Umbilical cord (tissue), 1 donor: ENCODE measurements at regions not wholly inside any gene's neighbourhood (a gene's known extent, or its start where the extent isn't known, plus 50 kb on each side); places are given as distances from the start of the nearest gene placed in this dataset.

Experiments used
- DNase-seq: peaks from one replicate; pipeline ENCODE4 v3.0.0-alpha.2; 2015; ENCODE audit warnings: low spot score

DNA sequence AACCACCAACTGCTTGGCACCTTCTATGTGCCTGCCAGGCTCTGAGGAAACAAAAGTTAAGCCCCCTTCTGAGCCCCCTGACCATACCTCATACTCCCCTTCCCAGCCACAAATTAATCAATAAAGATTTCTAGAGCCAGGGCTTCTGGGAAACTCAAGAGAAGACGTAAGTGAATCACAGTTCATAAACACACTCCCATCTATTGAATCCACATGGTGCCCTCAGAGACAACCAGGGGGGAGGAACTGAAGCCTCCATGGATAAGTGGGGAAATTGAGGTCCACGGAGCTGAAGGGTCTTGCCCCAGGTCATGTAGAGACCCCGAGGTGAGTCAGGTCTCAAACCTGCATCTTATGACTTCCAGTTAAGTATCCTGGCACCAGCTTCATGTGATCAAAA, 150.6 kb downstream of the MN1 start:
- DNase-seq = no peak

DNA sequence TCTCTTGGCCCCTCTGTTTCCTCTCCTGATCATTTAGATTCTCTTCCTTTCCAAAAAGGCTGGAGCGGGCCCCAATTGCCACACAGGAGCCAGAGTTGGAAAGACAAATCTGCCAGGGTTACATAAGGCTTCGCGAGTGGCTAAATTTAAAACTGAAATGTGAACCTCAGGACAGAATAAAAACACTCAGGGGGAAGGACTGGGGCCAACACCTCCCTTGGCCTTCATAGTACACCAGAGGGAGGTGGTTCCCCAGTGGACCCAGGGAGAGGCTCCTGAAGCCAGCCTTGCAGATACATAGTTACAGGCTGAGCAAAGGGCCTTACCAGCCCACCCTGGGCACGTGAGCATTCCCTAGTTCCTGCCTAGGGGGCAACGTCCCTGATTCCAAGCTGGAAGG, 150.1 kb downstream of the MN1 start:
- DNase-seq = no peak

DNA sequence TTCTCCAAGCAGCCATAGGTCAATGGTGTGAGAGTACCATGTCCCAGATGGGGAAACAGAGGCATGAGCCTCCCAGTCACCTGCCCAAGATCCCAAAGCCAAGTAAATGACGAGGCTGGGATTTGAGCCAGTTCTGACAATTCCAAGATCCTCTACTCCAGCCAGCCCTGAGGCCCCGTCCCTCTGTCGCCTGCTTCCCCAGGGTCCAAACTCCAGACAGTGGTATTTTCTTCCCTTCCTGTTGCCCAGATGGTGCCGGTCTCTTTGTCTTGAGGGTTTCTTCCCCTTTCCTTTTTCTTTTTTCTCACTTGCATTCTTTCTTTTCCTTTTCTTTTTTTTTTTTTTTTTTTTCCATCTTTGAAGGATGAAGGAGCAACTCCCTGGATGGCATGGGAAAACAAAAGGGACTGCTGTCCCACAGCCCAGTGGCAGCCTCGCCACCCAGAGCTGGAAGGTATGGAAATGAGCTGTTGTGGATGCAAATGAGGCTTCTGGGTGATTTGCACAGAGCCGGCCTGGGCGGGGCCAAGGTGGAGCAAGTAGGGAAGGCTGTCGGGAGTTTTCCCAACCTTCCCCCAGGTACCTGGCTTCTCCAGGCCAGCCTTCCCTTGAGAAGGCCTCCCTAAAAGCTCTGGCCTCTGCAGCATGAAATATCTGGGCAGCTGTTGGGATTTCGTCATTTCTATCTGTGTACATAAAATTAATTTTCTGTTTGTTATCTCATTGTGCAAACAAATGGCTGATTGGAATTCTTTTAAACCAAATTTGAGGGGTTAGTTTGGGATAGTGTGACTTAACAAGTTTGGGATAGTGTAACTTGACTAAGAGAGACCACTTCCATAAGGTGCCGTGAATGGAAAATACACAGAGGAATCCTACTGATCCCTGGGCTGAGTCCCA, 146.8 kb downstream of the MN1 start:
- no peak for DNase-seq

DNA sequence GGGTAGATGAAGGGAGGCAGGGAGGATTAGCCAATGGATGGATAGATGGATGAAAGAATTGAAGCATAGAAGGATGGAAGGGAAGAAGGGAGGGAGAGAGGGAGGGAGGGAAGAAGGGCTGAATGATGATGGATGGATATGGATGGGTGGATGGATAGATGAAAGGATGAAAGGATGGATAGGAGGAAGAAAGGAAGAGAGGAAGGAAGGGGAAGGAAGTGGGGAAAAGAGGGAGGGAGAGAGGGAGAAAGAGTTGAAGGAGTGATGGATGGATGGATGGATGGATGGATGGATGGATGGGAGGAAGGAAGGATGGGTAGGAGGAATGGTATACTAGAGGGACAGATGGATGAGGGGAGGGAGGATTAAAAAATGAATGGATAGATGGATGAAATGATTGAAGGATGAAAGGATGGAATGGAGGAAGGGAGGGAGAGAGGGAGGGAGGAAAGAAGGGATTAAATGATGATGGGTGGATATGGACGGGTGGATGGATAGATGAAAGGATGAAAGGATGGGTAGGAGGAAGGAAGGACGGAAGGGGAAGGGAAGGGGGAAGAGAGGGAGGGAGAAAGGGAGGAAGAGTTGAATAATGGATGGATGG, 145.9 kb downstream of the MN1 start:
- DNase-seq = no peak

DNA sequence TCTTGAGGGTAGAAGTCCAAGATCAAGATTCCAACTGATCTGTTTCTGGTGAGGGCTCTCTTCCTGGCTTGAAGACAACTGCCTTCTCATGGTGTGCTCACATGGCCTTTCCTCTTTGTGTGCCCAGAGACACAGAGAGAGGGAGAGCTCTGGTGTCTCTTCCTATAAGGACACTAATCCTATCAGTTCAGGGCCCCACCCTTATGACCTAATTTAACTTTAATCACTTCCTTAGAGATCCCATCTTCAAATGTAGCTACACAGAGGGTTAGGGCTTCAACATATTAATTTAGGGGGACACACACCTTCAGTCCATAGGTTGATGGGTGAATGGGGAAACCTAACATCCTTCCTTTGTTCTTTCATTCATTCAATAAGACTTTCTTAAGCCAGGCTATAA, 144.6 kb downstream of the MN1 start:
- DNase-seq = no peak

DNA sequence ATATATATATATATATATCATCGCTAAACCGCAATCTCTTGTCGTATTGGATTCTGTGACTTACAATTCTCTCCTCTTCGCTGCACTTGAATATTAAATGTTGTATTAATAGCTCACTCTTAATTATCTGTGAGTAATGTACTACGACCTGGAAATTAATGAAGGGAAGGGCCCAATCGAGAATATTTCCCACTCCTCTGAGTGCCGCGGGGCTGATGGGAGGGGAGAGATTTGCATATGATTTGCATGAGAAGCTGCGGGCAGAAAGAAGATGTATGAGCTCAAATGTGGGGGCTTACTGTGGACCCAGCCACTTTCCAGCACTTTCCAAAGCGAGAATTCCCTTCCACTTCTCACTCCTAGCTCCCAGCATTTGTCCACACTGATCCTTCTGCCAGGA, 141.2 kb downstream of the MN1 start:
- no peak for DNase-seq

DNA sequence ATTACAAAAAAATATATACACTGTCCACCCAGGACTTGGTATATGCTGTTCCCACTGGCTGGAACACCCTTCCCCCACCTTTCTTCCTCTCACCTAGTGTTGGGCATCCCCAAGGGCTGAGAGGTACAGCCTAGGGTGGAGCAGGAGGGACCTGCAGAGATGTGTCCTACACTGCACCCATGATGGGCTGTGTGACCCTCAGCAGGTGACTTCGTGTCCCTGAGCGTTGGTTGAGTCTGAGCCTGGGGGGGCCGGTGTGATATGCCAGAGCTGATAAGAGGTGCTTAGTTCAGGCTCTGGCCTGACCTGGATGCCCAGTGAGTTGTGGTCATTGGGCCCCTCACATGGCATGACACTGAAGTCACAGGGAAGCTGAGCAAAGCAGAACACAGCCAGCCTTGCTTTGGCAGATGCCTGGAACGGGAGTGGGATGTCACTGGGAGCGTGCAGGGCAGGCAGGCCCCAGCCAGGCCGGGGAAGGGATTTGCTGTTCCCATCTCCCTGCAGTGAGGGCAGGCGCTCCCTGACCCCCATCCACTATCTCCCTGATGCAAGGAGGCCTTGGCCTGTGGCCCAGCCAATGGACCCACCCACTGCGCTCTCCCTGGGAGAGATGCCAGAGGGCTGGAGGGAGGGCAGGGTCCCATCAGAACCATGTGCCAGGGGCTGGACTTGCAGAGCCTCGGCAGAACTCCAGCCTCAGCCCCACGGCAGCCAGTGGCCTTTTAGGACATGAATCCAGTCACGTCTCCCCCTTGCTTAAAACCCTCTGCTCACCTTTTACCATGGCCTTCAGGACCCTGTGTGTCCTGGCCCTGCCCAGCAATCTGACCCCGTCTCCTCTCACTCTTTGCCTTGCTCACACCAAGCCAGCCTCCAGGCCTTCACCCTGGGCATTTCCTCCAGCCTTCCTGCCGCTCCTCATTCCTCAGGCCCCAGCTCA, 138.9 kb downstream of the MN1 start:
- DNase-seq = peak; percentile 97

DNA sequence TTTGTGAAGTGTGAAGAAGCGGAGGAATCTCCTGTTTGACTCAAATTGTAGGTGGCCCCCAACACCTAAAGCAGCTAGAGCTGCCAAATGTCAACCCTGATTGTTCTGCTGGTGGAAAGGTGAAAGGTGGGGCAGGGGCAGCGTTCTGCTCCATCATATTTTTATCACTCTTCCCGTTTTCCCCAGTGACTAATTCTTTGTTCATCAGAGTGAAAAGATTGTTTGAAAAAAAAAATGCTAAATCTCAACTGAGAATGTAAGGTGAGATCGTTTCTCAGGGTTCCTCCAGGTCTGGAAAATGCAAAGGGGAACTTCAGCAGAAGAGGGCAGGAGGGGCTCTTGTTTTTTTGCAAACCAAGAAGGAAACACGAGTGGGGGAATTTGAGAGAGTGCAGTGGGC, 137.7 kb downstream of the MN1 start:
- DNase-seq = no peak

DNA sequence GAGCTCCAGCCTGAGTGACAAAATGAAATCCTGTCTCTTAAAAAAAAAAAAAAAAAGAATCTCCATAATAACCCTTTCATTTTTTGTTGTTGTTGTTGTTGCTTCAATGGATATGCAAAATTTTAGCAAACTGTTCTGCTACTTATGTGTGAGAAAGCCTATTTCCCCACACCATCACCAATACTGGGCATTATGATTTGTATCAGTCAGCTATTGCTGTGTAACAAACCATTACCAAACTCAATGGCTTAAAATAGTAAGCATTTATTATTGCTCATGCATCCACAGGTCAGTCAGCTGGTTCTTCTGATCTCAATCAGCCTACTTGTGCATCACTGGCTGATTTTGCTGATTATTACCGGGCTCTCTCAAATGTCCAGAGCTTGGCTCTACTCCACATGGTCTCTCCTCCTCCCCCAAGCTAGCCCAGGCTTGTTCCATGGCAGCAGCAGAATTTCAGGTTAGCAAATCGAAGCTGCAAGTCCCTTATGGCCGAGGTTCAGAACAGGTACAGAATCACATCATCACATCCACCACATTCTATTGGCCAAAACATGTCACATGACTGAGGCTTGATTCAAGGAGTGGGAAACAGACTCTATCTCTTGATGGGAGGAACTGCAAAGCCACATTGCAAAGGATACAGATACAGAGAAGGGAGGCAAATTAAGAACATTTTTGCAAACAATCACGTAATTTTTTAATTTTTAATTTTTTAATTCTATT, 135.1 kb downstream of the MN1 start:
- DNase-seq = no peak

DNA sequence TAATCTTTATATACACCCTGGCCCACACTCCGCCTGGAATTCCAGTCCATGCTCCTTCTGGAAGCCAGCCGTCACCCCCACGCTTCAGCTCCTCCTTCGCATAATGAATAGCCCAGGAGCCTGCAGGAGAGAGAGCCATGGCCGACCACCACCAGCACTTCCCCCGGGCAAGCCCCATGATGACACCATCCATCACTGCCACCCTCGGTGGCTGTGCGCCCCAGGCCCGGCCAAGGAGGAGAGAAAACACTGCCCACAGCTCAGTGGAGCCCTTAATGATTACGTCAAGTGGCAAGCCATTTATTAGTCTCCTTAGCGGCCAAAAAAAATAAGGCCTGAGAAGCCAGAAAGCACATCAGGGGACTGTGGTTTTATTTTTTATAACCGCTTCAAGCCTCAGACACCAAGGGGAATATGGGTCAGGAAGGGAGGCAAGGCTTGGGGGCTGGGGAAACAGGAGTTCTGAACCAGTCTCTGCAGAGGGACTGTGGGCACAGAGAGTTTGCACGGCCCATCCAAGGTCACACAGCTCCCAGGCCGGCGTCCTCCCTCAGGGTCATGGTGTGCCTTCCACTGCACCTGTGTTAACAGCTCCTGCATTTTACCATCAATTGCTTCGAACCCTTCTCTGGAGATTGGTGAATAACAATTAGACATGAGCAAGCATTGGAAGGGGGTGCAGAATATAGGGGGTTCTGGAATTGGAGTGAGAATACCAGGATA, 134.3 kb downstream of the MN1 start:
- no peak for DNase-seq

DNA sequence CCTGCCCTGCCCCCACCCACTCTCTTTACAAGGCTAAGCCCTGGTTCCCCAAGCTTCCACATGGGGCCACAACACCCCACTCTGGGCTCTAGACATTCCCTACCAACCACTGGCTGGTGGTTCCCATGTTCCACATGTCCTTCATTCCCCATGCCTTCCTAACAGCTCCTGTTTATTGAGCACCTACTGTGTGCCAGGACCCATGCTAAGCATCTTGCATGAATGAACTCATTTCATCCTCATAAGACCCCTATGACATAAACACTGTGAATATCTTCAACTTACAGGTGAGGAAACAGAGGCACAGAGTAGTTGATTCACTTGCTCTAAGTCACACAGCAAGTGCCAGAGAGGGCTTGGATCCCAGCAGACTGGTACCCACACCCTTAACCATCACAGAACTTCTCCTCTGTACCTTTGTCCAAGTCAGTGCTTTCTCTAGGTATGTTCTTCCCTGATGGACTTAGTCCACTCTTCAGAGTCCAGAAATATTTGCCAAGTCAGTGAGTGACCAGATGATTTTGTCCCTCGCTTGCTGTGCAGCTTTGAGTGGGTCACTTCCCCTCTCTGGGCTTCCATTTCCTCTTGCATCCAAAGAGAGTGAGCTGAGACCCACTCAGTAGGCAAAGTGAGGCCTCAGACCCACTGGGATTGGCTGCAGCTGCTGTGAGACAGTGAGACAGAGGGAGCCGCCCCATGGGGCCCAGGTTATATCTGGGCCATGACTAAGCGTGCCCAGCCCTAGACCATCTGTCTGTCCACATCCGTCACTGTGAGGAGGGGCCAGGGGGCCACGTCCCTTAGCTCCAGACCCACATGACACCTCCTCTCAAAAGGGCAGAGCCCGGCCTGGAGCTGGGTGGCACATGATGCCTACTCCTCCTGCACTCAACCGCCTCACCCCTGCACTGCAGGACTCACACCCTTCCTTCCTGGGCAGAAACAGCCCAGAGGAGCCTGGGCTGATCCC, 132.4 kb downstream of the MN1 start:
- peak; percentile 94 for DNase-seq

DNA sequence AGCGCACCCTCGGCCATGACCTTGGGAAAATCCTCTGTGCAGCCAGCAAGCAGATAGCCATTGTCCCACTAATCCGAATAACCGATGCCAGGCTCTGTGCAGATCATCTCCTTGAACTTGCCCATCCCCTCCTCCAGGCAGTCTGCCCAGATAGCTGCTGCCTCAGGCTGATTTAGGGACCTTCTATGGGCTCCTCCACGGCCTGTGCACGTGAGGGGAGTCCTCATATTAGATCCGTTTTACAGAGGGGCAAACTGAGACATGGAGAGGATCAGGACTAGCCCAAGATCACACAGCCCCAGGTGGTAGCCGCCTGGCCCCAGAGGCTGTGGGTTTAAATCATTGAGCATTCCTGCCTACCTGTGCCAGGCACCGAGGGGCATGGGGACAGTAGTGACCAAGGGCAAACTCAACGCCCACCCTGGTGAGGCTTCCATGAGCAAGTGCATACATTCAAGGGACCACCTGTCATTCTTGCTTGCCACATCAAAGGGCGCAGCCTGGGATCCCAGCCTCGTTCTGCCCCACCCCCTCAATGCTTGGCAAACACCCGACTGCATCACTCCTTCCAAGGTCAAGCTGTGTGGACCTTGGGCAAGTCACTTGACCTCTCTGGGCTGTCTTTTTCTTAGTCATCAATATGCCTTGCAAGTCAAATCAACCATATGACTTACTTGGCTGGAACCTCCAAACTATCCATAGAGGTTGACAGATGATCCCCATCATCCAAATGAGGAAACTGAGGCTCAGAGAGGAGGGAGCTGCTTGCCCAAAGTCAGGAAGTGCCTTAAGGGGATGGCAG, 131.6 kb downstream of the MN1 start:
- peak; percentile 45 for DNase-seq

DNA sequence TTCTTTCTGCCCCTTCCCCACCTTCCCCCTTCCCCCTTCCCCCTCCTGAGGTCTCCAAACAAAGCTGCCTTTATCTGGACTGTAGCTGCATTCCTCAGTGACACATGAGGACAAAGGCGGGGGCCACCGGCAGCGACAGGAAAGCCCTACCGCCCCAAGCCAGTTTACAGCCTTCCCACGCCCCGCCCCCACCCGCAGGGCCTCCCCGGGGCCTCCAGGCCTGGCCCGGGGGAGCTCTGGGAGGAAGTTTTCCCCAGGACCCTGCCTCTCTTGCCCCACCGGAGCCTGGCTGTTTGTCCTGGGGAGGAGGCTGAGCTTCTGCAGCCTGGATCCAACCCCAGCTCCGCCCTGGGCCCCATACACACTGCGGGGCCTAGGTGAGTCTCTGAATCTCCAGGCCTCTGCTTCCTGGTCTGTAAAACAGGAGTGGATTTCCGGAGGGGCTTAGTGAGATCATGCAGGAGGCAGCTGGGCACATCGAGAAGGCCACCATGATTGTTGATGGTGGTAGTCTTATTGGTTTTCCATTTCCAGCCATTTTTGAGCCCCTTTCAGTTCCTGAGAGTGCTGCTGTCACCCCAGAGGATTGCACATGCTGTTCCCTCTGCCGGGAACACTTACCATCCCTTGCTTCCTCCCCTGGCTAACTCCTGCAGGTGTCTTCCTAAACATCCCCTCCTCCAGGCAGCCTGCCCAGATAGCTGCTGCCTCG, 130.7 kb downstream of the MN1 start:
- peak; percentile 77 for DNase-seq

DNA sequence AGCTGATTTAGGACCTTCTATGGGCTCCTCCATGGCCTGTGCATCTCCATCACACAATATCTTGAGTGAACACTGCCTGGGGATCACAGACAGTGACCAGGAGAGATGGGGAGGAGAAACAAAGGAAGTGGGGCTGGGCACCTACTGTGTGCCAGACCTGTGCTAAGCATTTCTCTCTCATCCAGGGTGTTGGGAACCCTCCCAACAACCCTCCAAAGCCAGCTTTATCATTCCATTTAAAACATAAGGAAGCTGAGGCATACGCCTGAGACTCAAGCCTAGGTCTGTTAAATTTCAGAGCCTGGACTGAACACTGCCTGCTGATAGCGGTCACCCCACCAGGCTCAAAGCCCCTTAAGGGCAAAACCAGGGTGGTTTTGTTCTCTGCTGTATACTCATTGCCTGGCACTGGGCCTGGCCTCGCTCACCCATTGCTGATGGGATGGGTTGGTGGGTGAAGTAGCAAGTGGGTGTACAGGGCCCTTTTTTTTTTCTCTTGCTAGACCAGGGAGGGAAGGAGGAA, 130.1 kb downstream of the MN1 start:
- peak; percentile 83 for DNase-seq

DNA sequence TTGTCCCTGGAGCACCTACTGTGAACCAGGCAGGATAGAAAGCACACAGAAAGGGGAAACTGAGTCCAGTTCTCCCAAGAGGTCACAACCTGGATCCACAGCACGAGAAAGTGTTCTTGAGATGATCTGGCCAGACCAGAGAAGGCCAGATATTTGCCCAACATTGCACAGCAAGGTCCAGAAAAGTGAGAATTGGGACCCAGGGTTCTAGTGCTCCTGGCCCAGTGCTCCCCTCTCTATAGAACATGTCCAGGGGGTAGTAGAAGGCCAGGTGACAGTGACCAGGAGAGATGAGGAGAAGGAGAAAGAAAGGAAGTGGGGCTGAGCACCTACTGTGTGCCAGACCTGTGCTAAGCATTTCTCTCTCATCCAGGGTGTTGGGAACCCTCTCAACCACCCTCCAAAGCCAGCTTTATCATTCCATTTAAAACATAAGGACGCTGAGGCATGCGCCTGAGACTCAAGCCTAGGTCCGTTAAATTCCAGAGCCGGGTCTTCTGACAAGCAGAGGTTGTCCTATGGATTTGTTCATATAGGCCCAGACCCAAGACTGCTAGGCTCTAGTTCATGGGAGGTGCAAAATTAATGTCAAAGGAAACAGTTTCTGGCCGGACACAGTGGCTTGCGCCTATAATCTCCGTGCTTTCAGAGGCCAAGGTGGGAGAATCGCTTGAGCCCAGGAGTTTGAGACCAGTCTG, 128.7 kb downstream of the MN1 start:
- DNase-seq = no peak

DNA sequence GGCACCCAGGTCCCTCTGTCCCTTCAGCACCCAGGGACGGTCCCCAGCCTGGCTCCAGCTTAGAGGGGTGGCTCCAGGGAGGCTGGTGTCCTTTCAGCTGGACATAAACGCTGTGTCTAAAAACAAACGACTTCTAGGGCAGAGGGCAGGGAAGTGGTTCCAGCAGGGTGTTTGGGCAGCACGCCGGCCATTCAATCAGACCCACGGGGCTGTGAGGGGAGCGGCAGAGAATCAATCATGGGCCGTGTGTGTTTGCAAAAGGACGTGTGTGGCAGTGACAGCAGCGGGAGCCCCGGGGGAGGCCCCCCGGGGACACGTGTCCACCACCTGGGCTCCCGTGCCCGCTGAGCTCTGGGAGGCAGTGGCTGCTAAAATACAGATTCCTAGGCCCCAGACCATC, 127.7 kb downstream of the MN1 start:
- DNase-seq = no peak

DNA sequence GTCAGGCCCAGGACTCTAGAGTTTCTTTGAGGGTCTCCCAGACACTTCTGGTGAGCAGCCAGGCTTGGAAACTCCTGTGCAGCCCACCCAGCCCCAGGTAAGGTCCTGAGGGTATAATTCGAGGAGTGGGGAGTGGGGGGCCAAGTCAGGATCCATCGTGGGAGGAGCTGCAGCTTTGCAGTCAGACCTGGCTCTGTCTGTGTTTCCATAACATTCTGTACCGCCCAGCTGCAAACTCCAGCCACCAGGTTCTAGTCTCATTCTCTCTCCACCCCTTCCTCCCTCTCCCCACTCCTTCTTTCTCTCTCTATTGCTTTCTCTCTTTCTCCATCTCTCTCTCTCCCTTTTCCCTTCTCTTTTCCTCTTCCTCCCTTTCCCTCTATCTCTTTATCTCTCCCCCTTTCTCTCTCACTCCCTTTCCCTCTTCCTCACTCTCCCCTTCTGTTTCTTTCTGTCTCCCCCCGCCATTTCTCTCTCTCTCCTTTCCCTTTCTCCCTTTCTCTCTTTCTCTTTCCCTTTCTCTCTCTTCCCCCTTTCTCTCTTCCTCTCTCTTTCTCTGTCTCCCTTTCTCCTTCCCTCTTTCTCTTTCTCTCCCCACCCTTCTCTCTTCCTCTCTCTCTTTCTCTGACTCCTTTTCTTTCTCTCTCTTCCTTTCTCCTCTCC, 127.2 kb downstream of the MN1 start:
- DNase-seq = peak; percentile 53
